PC-9 (cell line): ENCODE measurements at regions not wholly inside any gene's neighbourhood (a gene's known extent, or its start where the extent isn't known, plus 50 kb on each side); places are given as distances from the start of the nearest gene placed in this dataset.

Source experiments
- BruUV-seq: library from RNA; stranded (reverse); fragments of 400-500 nt; replicated peaks from 2 replicates; lab custom pipeline; 2021; lab: Mats Ljungman, UMichigan
- CTCF ChIA-PET: fragments of 300-600 bp; sonication (Branson Sonifier 250); formaldehyde crosslinking; loops from one replicate; lab custom pipeline; 2022; ENCODE audit warnings: antibody characterized with exemption; lab: Charles Lee
- POLR2A ChIA-PET: fragments of 300-600 bp; sonication (Branson Sonifier 250); formaldehyde crosslinking; loops from one replicate; lab custom pipeline; 2022; ENCODE audit warnings: antibody characterized with exemption; ENCODE audit not compliant: unreplicated experiment; lab: Charles Lee
- DNase-seq, 2 experiments: peaks; one replicate each; pipeline versions ENCODE4 v3.0.0 to v3.0.0-alpha.2; 2015 to 2022; ENCODE audit warnings: mixed read lengths in 1 of 2
- H2AFZ ChIP-seq: fragments of 200-600 bp; sonication (generic); 2 replicates; pipeline ENCODE4 v1.8.1; 2017; ENCODE audit warnings: antibody characterized with exemption
- H3F3A ChIP-seq: fragments of 200-600 bp; sonication (generic); 2 replicates; pipeline ENCODE4 v1.8.1; 2017; ENCODE audit warnings: antibody characterized with exemption, mild to moderate bottlenecking, low read depth; ENCODE audit not compliant: insufficient read depth
- H3K27ac ChIP-seq: fragments of 200-600 bp; sonication (generic); 2 replicates; pipeline ENCODE4 v1.6.1; 2016; ENCODE audit warnings: mixed run types
- H3K27me3 ChIP-seq: fragments of 200-600 bp; sonication (generic); 2 replicates; pipeline ENCODE4 v1.6.1; 2016; ENCODE audit warnings: low read depth, mixed run types; ENCODE audit not compliant: insufficient read depth
- H3K36me3 ChIP-seq: fragments of 200-600 bp; sonication (generic); 2 replicates; pipeline ENCODE4 v1.6.1; 2016; ENCODE audit warnings: low read depth, mixed run types
- H3K4me1 ChIP-seq: fragments of 200-600 bp; sonication (generic); replicated peaks from 2 replicates; pipeline ENCODE4 v1.6.1; 2016; ENCODE audit warnings: mixed run types; ENCODE audit not compliant: insufficient read depth
- H3K4me2 ChIP-seq: fragments of 200-600 bp; sonication (generic); 2 replicates; pipeline ENCODE4 v1.6.1; 2017; ENCODE audit warnings: mixed run types
- H3K4me3 ChIP-seq: fragments of 200-600 bp; sonication (generic); 2 replicates; pipeline ENCODE4 v1.6.1; 2016; ENCODE audit warnings: mixed run types
- H3K79me2 ChIP-seq: fragments of 200-600 bp; sonication (generic); 2 replicates; pipeline ENCODE4 v1.6.1; 2017; ENCODE audit warnings: low read depth, mixed run types
- H3K9me2 ChIP-seq: fragments of 200-600 bp; sonication (generic); 2 replicates; pipeline ENCODE4 v1.8.1; 2017; ENCODE audit warnings: mild to moderate bottlenecking; ENCODE audit not compliant: insufficient read depth
- H3K9me3 ChIP-seq: fragments of 200-600 bp; sonication (generic); 2 replicates; pipeline ENCODE4 v1.8.1; 2016; ENCODE audit warnings: low read depth; ENCODE audit not compliant: insufficient read depth
- H4K20me1 ChIP-seq: fragments of 200-600 bp; sonication (generic); 2 replicates; pipeline ENCODE4 v1.8.1; 2017; ENCODE audit not compliant: insufficient read depth
- EZH2 ChIP-seq: fragments of 200-600 bp; sonication (generic); IDR thresholded peaks from 2 replicates; pipeline ENCODE4 v1.8.0; 2017; ENCODE audit warnings: antibody characterized with exemption, low read depth
- intact Hi-C: fragments of 100-400 bp; cut with micrococcal nuclease; formaldehyde crosslinking; loops from one replicate; pipeline ENCODE4 v1.10.0; 2022; ENCODE audit not compliant: unreplicated experiment
- TF ChIP-seq, protein P1 (sequence below): fragments of 200-600 bp; sonication (generic); conservative IDR thresholded peaks from 2 replicates; pipeline ENCODE4 v1.6.1; 2017; ENCODE audit warnings: mixed run types, antibody characterized with exemption, mild to moderate bottlenecking, moderate library complexity

GRCh38 chr16:8305201-8305600 is 285.1 kb downstream of the TMEM114 start:
- Histone ChIP-seq H3K79me2 (no peaks in the 10 kb centered on the region), H2AFZ (no peak overlapping the region), H3K36me3 (no peaks in the 10 kb centered on the region), H3K9me2 (no peaks in the 10 kb centered on the region), H3K4me2 (no peak overlapping the region), H3K27ac (no peak overlapping the region), H3K4me1 (no peaks in the 10 kb centered on the region), H3K9me3 (no peaks in the 10 kb centered on the region), H4K20me1 (no peaks in the 10 kb centered on the region), H3F3A (no peaks in the 10 kb centered on the region), H3K4me3 (no peak overlapping the region), H3K27me3 (peaks cover 23% of the 10 kb centered on the region)
- ChIA-PET CTCF (no interaction called here), POLR2A (no interaction called here)
- BruUV-seq = no TSS peak
- no peak for TF ChIP-seq EZH2
- TF ChIP-seq, protein P1, sequence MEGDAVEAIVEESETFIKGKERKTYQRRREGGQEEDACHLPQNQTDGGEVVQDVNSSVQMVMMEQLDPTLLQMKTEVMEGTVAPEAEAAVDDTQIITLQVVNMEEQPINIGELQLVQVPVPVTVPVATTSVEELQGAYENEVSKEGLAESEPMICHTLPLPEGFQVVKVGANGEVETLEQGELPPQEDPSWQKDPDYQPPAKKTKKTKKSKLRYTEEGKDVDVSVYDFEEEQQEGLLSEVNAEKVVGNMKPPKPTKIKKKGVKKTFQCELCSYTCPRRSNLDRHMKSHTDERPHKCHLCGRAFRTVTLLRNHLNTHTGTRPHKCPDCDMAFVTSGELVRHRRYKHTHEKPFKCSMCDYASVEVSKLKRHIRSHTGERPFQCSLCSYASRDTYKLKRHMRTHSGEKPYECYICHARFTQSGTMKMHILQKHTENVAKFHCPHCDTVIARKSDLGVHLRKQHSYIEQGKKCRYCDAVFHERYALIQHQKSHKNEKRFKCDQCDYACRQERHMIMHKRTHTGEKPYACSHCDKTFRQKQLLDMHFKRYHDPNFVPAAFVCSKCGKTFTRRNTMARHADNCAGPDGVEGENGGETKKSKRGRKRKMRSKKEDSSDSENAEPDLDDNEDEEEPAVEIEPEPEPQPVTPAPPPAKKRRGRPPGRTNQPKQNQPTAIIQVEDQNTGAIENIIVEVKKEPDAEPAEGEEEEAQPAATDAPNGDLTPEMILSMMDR = no peak
- intact Hi-C loops = no loop called here
- DNase-seq = no peak

DNA sequence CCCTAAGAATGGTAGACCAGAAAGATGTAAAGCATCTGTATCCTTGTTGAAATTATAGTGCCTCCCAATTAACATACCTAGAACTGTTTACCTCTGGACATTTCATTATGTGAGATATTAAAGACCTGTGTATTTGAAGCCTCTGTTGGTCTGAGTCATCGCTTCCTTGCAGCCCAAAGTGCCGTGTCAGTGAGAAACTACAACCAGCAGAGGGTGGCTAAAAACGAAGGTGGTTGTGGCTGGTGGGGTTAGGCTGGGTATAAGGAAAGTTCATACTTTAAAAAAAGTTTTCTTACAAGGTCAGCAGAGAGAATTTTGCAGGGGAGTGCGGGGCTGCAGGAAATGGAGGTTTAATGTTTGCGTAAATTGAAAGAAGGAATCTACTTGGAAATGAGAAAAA is 290.7 kb downstream of the TMEM114 start:
- Histone ChIP-seq H3K9me3 (no peaks in the 10 kb centered on the region), H3K36me3 (no peaks in the 10 kb centered on the region), H4K20me1 (no peaks in the 10 kb centered on the region), H2AFZ (no peak overlapping the region), H3K27ac (no peak overlapping the region), H3F3A (no peaks in the 10 kb centered on the region), H3K27me3 (peaks cover 47% of the 10 kb centered on the region), H3K79me2 (no peaks in the 10 kb centered on the region), H3K4me1 (no peaks in the 10 kb centered on the region), H3K4me2 (no peak overlapping the region), H3K4me3 (no peak overlapping the region), H3K9me2 (no peaks in the 10 kb centered on the region)
- POLR2A ChIA-PET = no interaction called here
- DNase-seq = no peak
- CTCF ChIA-PET = no interaction called here
- BruUV-seq = no TSS peak
- TF ChIP-seq EZH2 = no peak
- TF ChIP-seq, protein P1 = no peak
- intact Hi-C loops = no loop called here

DNA sequence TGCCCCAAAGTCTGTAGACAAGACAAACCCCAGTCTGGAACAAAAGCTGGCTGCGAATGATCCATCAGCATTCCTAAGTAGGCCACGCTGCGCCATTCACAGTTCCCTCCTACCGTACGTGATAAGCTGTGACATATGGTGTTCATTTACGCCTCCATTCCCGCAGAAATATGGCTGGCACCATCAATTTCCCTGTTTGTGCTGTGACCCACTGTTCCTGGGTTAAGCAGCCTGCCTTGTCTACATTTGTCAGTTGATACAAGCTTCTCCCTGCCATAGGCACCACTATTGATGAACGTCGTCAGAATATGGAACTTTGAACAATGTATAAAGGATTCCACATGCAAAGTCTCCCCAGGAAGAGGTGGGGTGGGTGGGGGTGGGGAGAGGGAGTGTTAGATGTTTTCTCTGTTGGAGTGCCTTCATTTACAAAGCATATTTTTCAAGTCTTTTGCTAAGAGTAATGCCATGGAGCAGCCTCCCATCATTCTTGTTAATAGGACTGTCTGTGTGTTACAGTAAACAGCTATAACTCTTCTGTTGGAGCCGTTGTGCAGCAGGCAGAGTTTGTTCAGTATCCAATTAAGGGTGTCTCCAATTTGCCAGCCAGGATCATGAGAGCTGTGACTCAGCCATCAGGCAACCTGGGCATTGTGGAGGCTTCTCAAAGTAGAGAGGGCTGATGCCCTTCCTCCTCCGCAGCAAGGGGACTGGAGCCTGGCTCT is 294.6 kb downstream of the TMEM114 start:
- H2AFZ ChIP-seq = no peak overlapping the region
- TF ChIP-seq EZH2 = no peak
- TF ChIP-seq, protein P1 = no peak
- BruUV-seq = no TSS peak
- H3K4me2 ChIP-seq = no peak overlapping the region
- no peaks in the 10 kb centered on the region for H3F3A ChIP-seq
- H3K79me2 ChIP-seq = no peaks in the 10 kb centered on the region
- POLR2A ChIA-PET = no interaction called here
- H3K4me1 ChIP-seq = no peaks in the 10 kb centered on the region
- CTCF ChIA-PET = no interaction called here
- no peaks in the 10 kb centered on the region for H4K20me1 ChIP-seq
- H3K9me2 ChIP-seq = no peaks in the 10 kb centered on the region
- H3K27me3 ChIP-seq = peaks cover 33% of the 10 kb centered on the region
- H3K36me3 ChIP-seq = no peaks in the 10 kb centered on the region
- intact Hi-C loops = no loop called here
- no peaks in the 10 kb centered on the region for H3K9me3 ChIP-seq
- H3K27ac ChIP-seq = no peak overlapping the region
- no peak for DNase-seq
- no peak overlapping the region for H3K4me3 ChIP-seq
